Panc1 (cell line): ENCODE measurements at regions not wholly inside any gene's neighbourhood (a gene's known extent, or its start where the extent isn't known, plus 50 kb on each side); places are given as distances from the start of the nearest gene placed in this dataset.

ENCODE experiments used
- ATAC-seq: fragments of 200-7000 bp; cut with Tn5 transposase; 2 replicates; pipeline ENCODE4 v1.9.1; 2020; ENCODE audit warnings: mild to moderate bottlenecking, moderate library complexity
- BruUV-seq: library from RNA; stranded (reverse); fragments of 400-500 nt; replicated peaks from 2 replicates; lab custom pipeline; 2021; lab: Mats Ljungman, UMichigan
- CTCF ChIA-PET: fragments of 300-600 bp; sonication (Branson Sonifier 250); formaldehyde crosslinking; loops from one replicate; lab custom pipeline; 2022; ENCODE audit warnings: antibody characterized with exemption; lab: Charles Lee
- POLR2A ChIA-PET: fragments of 300-600 bp; sonication (Branson Sonifier 250); formaldehyde crosslinking; loops from one replicate; lab custom pipeline; 2022; ENCODE audit warnings: antibody characterized with exemption; lab: Charles Lee
- DNase-seq: peaks from one replicate; pipeline ENCODE4 v3.0.0-alpha.2; 2010; ENCODE audit warnings: low read depth, low spot score
- H3K27ac ChIP-seq: 2 replicates; pipeline ENCODE4 v1.5.1; 2011; ENCODE audit warnings: mild to moderate bottlenecking, low read length, inconsistent platforms
- H3K27me3 ChIP-seq: fragments of 200-500 bp; sonication (Bioruptor generic); 2 replicates; pipeline ENCODE4 v1.6.0; 2014; ENCODE audit warnings: low read length, inconsistent platforms; ENCODE audit not compliant: control insufficient read depth, insufficient read depth
- H3K36me3 ChIP-seq: fragments of 200-500 bp; sonication (Bioruptor generic); 2 replicates; pipeline ENCODE4 v1.5.1; 2014; ENCODE audit warnings: inconsistent platforms, mild to moderate bottlenecking, low read length, moderate library complexity; ENCODE audit not compliant: control insufficient read depth, insufficient read depth
- H3K4me1 ChIP-seq: 2 replicates; pipeline ENCODE4 v1.5.1; 2011; ENCODE audit warnings: inconsistent platforms, mild to moderate bottlenecking, low read length, moderate library complexity; ENCODE audit not compliant: control insufficient read depth, insufficient read depth
- H3K4me3 ChIP-seq, 2 experiments: 2 replicates each; pipeline ENCODE4 v1.5.1; 2011 to 2012; ENCODE audit warnings: low read depth in 2 of 2, low read length in 2 of 2, mild to moderate bottlenecking in 2 of 2, inconsistent platforms in 1 of 2, moderate library complexity in 1 of 2
- H3K9me3 ChIP-seq: fragments of 200-500 bp; sonication (Bioruptor generic); 2 replicates; pipeline ENCODE4 v1.5.1; 2014; ENCODE audit warnings: low read depth, mild to moderate bottlenecking, inconsistent platforms, low read length, moderate library complexity; ENCODE audit not compliant: control insufficient read depth, insufficient read depth
- CTCF ChIP-seq: fragments of 450-650 bp; IDR thresholded peaks from 2 replicates; pipeline ENCODE4 v1.5.1; 2017; ENCODE audit warnings: mild to moderate bottlenecking
- POLR2AphosphoS5 ChIP-seq: IDR thresholded peaks from 2 replicates; pipeline ENCODE4 v1.6.1; 2012; ENCODE audit warnings: mild to moderate bottlenecking, low read depth, low read length, moderate library complexity
- REST ChIP-seq, 2 experiments: IDR thresholded peaks; 2 replicates each; pipeline ENCODE4 v1.6.1; 2011 to 2012; ENCODE audit warnings: low read depth in 2 of 2, control low read depth in 1 of 2, low read length in 1 of 2, mild to moderate bottlenecking in 1 of 2, moderate library complexity in 1 of 2; ENCODE audit not compliant: insufficient read depth in 1 of 2
- SIN3A ChIP-seq: IDR thresholded peaks from 2 replicates; pipeline ENCODE4 v1.6.1; 2012; ENCODE audit warnings: low read depth, mild to moderate bottlenecking, low read length, moderate library complexity, borderline replicate concordance; ENCODE audit not compliant: insufficient read depth
- TCF7L2 ChIP-seq: IDR thresholded peaks from 2 replicates; pipeline ENCODE4 v1.6.1; 2011; ENCODE audit warnings: mild to moderate bottlenecking, low read depth, low read length, inconsistent platforms
- in situ Hi-C: cut with HindIII; loops from 2 replicates; pipeline ENCODE4 v1.10.0; 2016; ENCODE audit warnings: low sequenced_read_pairs, low pct_unique_long_range_greater_than_20kb
- intact Hi-C: fragments of 100-400 bp; cut with micrococcal nuclease; formaldehyde crosslinking; loops from one replicate; pipeline ENCODE4 v1.10.0; 2022; ENCODE audit not compliant: unreplicated experiment

- Histone ChIP-seq H3K4me1 (no peaks in the 10 kb centered on the region), H3K4me3 (no peak overlapping the region), H3K9me3 (no peaks in the 10 kb centered on the region), H3K27me3 (no peaks in the 10 kb centered on the region), H3K36me3 (no peaks in the 10 kb centered on the region), H3K27ac (no peak overlapping the region)
- intact Hi-C loops (no loop called here), in situ Hi-C loops (no loop called here)
- CTCF ChIA-PET = no interaction called here
- TF ChIP-seq TCF7L2 (no peak), CTCF (no peak), POLR2AphosphoS5 (no peak), REST (IDR thresholded peaks at IDR 0.05; ENCODE audit: insufficient read depth in 1 of 2, low read depth in 2 of 2, low read length in 1 of 2) (no peak), SIN3A (no peak)
- BruUV-seq = no TSS peak
- ATAC-seq (no peak), DNase-seq (no peak)
- POLR2A ChIA-PET = no interaction called here
Observed at GRCh38 chrX:20545538-20545937, 278.8 kb upstream of the RPS6KA3 start.

DNA sequence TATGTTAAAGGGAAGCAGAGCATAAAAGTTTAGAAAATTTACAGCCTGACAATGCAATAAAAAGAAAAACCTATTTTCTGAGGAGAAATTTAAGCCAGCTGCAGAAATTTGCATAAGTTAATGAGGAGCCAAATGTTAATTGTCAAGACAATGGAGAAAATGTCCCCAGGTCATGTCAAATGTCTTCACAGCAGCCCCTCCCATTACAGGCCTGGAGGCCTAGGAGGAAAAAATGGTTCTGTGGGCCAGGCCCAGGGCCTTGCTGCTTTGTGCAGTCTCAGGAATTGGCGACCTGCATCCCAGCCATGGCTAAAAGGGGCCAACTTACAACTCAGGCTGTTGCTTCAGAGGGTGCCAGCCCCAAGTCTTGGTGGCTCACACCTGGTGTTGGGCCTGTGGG, 275.4 kb upstream of the RPS6KA3 start:
- Histone ChIP-seq H3K4me1 (no peaks in the 10 kb centered on the region), H3K36me3 (no peaks in the 10 kb centered on the region), H3K27me3 (no peaks in the 10 kb centered on the region), H3K4me3 (no peak overlapping the region), H3K9me3 (no peaks in the 10 kb centered on the region), H3K27ac (no peak overlapping the region)
- ATAC-seq = no peak
- TF ChIP-seq TCF7L2 = no peak
- TF ChIP-seq CTCF = no peak
- TF ChIP-seq POLR2AphosphoS5 = no peak
- no peak for TF ChIP-seq REST (IDR thresholded peaks at IDR 0.05; ENCODE audit: insufficient read depth in 1 of 2, low read depth in 2 of 2, low read length in 1 of 2)
- TF ChIP-seq SIN3A = no peak
- intact Hi-C loops = no loop called here
- CTCF ChIA-PET = no interaction called here
- DNase-seq = no peak
- in situ Hi-C loops = no loop called here
- no TSS peak for BruUV-seq
- POLR2A ChIA-PET = no interaction called here
